ENCODE measurements at regions not wholly inside any gene's neighbourhood (a gene's known extent, or its start where the extent isn't known, plus 50 kb on each side); places are given as distances from the start of the nearest gene placed in this dataset.

DNA sequence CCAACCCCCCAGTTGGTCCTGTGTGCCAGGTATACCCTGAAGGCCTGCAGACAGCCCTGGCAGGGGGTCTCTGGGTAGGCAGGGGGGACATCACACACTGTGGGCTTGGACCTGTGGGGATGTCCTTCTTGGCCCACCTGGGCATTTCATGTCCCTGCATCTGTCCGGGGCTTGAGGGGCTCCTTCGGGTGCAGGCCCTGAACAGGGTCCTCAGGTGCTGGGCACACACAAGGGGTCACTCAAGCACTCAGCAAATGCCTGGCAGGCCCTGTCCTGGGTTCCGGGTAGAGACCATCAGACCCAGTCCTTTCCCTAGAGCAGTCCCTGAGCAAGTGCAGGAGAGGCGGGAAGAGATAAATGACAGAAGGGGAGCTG lies 70.5 kb upstream of the WNT11 start:
- no peak for DNase-seq (ENCODE audit: low read depth in 2 of 2)

DNA sequence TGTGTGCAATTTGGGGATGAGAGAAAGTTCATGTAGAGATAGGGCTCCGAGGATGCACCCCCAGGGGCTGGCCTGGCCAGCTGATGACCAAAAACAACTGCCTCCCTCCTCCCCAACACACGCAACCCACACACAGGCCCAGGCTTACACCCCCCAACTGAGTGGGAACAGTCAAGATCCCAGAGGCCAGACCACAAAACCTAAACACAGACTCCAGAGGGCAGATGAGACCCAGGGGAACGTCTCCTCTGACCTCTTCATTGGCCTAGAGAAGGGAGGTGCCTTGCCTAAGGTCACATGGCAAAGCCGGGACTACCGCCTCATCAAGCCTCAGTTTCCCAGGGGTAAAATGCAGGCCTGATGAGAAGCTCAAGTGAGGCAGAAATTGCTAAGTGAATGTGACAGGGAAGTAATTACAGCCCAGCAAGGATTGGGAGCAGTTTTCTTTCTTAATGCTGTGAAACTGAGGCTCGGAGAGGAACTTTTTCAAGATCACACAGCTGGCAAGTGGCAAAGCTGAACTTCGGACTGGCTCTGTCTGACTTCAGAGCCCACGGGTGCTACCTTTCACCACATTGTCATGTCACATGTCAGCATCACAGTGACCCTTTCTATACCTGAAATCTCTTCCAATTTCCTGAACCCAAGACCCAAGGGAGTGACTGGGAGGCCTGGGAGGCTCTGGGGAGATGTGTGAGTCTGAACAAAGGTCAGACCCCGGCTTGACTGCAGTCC lies 69.9 kb upstream of the WNT11 start:
- DNase-seq (ENCODE audit: low read depth in 2 of 2): no peak

DNA sequence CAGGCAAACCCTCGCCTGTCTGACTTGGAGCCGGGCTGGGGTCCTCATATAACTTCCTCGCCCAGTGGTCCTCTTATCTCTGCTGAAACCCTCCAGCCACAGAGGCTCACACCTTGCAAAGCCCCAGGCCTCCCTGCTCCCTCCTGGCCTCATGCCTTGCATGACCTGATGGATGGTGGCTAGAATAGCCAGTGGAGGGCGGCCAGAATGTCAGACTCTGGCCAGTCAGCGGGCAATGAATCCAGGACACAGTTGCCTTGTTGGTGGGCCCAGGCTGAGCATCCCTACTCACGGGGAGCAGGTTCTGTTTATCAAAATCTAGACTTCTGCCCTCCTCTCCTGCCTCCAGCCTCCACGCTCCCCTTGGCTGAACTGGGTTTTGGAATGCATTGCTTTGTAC lies 69.1 kb upstream of the WNT11 start:
- no peak for DNase-seq (ENCODE audit: low read depth in 2 of 2)

DNA sequence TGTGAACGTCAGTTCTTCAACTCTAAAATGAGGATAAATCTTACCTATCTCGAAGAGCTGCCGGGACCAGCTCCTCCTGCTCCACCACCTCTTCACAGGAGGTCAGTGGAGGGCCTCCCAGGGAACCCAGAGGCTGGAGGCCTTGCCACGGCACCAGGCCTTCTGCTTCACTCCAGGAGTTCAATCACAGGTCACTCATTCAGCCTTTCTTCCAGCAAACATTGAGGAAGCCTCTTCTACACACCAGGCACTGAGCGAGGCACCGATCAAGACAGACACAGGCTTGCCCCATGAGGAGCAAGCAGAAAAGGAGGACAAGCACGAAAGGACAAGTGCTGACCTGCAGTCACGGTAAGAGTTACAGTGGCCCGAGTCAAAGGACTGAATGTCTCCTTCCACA lies 64.8 kb upstream of the WNT11 start:
- no peak for DNase-seq (ENCODE audit: low read depth in 2 of 2)

DNA sequence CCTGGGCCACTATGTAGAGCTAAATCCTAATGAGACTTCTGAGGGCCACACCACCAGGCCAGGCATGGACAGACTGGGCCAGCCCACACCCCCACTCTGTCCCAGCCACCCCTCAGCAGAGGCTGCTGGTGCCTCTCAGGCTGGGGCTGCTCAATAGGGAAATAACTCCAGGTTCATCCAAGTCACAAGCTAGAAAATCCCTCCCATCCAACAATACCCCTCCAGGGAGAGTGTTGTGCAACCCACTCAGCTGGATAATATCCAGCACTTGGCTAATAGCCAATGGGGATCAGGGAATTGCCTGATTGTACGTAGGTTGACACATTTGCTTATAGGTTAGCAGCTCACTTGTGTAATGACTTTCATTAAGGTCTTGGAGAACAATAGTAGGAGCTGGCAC lies 64.1 kb upstream of the WNT11 start:
- no peak for DNase-seq (ENCODE audit: low read depth in 2 of 2)

DNA sequence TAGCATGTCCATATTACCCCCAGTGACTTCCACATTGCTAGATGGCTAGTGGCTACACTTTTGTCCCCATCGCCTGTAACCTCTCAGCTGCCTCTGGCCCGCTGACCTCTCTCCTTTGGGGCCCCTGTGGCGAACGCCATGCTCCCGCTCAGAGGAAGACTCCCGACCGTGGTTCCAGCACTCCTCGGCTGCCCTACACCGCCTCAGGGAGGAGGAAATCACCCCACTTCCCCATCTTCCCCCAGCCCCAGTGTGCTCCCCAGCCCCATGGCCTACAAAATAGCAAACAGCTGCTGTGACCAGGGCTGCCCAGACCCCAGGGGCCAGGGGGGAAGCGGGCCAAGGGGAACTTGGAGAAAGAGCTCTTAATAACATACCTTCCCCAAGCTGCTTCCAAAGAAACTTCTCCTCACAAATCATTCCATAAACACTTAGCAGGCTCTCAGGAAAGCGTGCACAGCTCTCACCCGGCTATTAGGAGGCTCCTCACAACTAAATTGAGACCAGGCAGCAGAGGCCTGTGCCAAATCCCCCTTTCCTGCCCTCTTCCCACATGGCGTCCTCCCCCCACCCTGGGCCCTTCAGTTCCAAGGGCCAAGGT lies 63.5 kb upstream of the WNT11 start:
- no peak for DNase-seq (ENCODE audit: low read depth in 2 of 2)

DNA sequence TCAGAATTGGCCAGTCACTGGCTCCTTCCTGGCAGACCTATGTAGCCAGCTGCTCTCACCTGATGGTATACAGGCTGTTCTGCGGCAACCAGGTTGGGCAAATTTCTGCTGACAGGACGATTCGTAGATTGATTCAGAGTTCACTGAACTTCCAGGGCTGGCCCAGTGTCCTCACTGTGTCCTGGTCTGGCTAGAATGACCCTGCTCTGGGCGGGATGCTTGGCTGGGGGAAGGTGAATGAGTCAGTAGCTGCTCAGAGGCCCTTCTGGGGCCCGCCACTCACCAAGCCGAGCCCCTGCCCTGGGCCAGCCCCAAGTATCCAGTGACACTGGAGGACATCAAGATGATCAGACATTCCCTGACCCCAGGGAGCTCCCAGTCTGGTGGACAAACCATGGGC lies 62.9 kb upstream of the WNT11 start:
- DNase-seq (ENCODE audit: low read depth in 2 of 2): no peak

DNA sequence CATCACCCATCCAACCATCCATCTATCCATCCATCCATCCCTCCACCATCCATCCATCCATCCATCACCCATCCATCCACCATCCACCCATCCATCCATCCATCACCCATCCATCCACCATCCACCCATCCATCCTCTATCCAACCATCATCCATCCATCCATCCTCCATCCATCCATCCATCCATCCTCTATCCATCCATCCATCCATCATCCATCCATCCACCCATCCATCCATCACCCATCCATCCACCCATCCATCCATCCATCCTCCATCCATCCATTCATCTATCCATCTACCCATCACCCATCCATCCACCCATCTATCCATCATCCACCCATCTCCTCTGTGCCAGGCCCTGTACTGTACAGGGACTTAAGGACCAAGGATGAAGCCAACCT lies 62.2 kb upstream of the WNT11 start:
- DNase-seq (ENCODE audit: low read depth in 2 of 2): no peak

DNA sequence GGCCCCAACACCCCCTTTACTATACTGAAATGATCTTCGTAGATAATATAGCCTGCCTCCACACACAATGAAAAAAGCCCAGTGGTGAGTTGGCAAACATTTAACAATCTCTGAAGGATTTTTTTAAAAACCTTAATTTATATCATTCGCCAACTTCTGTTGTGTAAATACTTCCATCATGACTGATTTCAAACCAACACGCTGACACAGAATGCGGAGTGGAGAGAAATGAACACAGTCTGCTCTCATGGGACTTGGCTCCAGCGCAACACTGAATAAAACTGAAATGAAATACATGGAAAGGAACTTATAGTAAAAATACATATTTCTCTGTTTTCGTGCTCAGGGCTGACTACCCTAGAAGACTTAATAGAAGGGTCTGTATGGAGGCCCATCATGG lies 61.3 kb upstream of the WNT11 start:
- no peak for DNase-seq (ENCODE audit: low read depth in 2 of 2)

DNA sequence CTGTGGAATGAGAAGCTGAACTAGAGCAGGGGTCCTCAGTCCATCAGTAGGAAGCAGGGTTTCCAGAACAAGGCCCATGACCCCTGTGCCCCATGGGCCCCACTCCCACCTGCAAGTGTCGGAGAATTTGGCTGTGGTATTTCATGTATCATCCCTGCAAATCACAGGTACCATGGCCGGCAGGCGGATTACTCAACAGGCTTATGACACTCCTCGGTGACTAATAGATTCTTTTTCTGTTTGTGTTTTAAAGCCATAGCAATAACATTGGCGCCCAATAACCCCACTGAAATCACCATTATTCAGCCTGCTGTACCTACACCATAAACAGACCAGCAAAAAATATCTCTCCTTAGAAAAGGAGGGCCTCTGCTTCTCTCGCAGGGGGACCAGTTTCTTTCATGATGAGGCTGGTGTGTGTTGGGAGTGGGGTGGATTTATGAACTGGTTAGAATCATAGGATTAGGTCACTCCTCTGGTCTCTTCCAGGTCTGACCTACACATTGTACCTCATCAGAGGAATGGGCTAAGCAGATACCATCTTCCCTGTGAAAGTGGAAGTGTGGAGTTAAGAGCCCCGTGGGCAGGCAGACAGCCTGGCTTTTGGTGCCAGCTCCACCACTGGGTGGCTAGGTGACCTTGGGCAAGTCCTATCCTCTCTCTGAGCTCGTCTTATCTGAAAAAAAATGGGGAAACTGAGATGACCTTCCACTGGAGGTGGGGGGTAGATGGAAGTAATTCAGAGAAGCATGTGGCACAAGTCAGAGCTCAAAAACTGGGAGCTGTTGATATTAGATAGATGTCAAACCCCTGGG lies 60.2 kb upstream of the WNT11 start:
- no peak for DNase-seq (ENCODE audit: low read depth in 2 of 2)

DNA sequence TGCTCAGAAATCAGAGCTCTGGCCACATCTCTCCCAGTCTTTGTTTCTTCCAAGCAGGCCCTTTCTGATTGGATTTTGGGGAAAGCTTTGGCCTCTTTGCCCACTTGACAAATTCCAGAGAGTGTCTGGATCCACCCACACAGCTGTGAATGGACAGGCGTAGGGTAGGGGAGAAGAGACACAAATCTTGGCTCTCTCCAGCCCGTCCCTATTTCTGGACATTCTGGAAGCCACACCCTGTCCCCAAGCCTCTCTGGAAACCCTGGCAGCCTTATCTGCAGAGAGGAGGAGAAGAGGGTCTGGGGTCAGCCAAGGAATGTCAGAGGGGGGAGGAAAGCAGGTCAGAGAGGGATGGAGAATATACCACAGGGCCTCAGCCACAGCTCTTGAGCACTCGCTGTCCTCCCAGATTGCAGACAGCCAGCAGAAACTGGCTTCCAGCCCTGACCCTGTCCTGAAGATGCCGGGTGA lies 59.5 kb upstream of the WNT11 start:
- no peak for DNase-seq (ENCODE audit: low read depth in 2 of 2)

DNA sequence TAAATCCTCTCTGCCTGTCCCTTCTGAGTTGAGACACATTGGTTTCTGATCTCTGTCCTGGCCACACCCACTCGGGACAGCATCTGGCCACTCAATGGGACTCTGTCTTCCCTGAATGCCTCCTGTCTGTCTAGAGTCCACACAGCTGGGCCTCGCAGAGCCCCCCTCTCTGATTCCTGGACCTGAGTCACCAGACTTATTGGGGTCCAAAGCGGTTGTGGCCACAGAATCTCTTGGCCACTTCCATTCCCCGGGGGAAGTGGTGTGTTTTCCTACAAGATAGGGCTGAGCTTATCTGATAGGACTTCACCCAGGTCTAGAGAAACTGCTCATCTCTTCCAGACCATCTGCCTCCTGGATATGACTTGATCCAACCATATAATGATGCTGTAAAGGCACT lies 57.4 kb upstream of the WNT11 start:
- no peak for DNase-seq (ENCODE audit: low read depth in 2 of 2)

DNA sequence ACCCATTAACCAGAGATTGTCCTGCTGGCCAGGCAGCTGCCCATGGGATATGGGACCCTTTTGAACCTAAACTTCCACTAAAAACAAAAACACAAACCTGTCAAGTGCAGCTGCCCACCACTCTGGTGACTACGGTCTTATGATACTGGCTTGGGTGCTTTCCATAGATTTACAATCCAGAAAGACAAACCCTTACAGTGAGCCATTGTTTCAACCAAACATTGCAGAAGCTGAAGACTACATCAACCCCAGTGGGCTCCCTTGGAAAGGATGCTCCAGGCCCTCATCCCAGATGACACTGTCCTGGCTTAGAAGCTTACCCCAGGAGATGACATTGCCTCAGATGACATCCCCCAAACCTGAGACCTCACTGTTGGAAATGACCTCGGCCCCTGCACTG lies 56.9 kb upstream of the WNT11 start:
- DNase-seq (ENCODE audit: low read depth in 2 of 2): no peak

DNA sequence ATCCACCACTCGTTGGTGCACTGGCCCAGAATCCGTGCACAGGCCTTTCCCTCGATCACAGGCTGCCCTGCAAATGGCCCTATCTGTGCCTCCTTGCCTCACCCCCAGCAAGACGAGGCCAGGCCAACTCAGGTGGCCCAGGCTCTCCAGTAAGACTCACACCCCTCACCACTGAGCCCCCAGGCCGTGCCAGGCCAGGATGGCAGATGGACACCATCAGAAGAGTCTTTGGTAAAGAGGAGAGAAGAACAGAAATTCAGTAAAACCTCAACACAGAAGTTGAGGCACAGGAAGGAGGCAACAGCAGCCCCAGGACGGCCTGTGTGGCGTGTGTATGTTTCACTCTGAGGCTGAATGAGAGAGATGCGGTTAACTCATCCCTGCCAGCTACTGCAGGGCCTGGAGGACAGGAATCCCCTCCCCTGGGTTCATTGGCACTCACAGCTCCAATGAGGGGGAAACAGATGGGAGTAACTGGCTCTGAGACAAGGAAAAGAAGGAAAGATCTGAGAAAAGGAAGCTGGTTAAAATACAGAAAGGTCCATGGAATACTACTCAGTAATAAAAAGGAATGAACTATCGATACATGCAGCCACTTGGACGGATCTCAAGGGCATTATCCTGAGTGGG lies 54.1 kb upstream of the WNT11 start:
- no peak for DNase-seq (ENCODE audit: low read depth in 2 of 2)

DNA sequence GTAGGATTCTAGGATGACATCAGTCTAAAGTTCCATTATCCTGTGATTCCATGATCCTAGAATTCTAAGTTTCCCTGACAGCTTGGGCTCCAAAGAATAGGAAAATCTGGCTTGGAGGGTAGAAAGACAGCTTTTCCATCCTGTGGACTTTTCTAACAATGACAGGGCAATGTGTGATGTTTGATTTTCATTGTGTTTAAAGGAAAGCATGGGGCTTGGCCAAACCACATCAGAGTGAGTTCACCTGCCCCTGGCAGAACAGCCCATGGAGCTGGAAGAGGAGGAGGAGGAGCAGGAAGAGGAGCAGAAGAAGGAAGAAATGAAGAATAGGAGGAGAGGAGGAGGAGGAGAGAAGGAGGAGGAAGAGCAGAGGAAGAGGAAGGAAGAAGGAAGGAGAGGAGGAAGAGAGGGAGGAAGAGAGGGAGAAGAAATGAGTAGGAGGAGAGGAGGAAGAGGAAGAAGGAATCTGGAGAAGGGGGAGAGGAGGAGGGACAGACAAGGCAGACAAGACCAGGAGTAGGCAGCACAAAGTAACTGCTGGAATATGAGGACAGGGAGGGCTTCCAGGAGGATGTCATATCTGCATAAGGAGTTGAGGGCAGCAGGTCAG lies 53.1 kb upstream of the WNT11 start:
- no peak for DNase-seq (ENCODE audit: low read depth in 2 of 2)

DNA sequence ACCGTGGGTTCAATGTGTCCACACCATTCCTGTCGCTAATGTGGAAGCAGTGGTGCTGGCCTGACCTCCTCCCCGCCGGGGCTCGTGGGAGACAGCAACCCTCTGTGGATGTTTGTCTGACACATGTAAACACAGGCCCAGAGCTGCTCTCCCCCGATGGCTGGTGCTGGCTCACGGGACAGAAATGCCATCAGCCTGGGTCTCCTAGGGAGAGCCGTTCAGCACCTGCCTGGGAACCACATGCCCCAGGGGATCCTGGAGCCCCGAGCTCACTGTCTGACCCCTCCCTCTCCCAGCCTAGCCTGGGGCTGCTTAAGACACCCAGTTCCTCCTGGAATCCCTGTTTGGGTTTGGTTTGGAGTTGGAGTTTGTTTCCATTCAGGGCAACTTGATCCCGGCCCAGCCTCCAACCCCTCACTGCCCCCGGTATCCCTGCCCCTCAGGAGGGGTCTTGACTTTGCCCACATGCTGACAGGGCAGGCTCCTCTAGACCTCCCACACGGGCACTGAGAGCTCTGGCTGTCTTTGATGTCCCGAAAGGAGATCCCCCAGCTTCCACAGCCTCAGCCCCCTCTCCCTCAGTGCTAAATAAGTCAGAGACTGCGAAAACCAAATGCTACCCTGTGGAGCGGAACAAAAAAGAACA lies 50.9 kb upstream of the WNT11 start:
- no peak for DNase-seq (ENCODE audit: low read depth in 2 of 2)

DNA sequence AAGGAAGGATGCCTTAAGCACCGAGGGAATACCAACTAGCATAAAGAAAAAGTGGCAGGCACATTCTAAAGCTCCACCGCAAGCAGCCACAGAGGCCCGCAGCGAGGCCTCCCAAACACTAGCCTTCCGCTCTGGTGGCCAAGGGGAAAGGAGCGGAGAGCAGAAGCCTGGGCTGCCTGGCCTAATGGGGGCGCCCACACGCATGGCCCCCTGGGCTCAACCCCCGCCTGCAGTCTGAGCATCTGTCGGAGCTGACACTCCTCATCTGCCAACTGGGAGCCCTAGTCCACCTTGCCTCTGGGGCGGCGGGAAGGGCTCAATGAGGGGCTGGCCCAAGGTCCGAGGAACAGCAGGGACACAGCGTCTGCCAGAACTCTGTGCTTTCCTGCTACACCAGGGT lies 50.1 kb upstream of the WNT11 start:
- DNase-seq (ENCODE audit: low read depth in 2 of 2): no peak
